ENCODE measurements at regions not wholly inside any gene's neighbourhood (a gene's known extent, or its start where the extent isn't known, plus 50 kb on each side); places are given as distances from the start of the nearest gene placed in this dataset.

- TF ChIP-seq CTCF (IDR thresholded peaks at IDR 0.05) (no peak), TCF12 (IDR thresholded peaks at IDR 0.05) (no peak), POLR2AphosphoS5 (IDR thresholded peaks at IDR 0.05; ENCODE audit: low read depth, low read length) (no peak), RAD21 (IDR thresholded peaks at IDR 0.05; ENCODE audit: low read length) (no peak), USF1 (IDR thresholded peaks at IDR 0.05; ENCODE audit: borderline replicate concordance, low read depth) (no peak)
These were observed 94.5 kb downstream of the RAP2A start for GRCh38 chr13:97528518-97528917.
